Kidney epithelial cell (primary cell): ENCODE measurements at regions not wholly inside any gene's neighbourhood (a gene's known extent, or its start where the extent isn't known, plus 50 kb on each side); places are given as distances from the start of the nearest gene placed in this dataset.

Source experiments
- DNase-seq: peaks from one replicate; pipeline ENCODE4 v3.0.0-alpha.2; 2010; ENCODE audit warnings: low read depth
- H3K27me3 ChIP-seq: 2 replicates; pipeline ENCODE4 v1.6.0; 2011; ENCODE audit warnings: low read length; ENCODE audit not compliant: control insufficient read depth, insufficient read depth
- H3K36me3 ChIP-seq: 2 replicates; pipeline ENCODE4 v1.5.1; 2011; ENCODE audit warnings: low read length; ENCODE audit not compliant: control insufficient read depth, insufficient read depth
- H3K4me3 ChIP-seq: 2 replicates; pipeline ENCODE4 v1.5.1; 2011; ENCODE audit warnings: low read depth, mild to moderate bottlenecking, control low read depth, low read length
- TF ChIP-seq, protein P1 (sequence below): IDR thresholded peaks from 2 replicates; pipeline ENCODE4 v1.5.1; 2011; ENCODE audit warnings: mild to moderate bottlenecking, moderate library complexity, low read length, control low read depth, inconsistent platforms; ENCODE audit not compliant: insufficient read depth, poor library complexity, severe bottlenecking

DNA sequence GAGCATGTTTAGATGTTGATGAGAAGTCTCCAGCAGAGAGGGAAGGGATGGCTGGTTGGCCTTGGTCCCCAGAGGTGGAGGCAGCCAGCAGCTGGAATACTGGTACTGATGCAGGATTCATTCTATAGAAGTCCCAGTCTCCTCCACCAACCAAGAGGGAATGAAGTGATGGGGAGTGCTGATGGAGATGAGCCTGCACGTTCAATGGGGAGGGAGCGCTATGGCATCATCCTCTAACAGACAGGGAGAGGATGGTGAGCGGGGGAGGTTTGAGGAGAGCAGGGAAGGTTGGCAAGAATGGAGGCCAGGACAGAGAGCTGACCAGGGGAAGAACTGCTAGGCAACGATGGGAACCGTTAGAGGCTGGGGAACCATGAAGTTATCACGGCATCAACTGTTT is 159.8 kb upstream of the MVB12B start:
- Histone ChIP-seq H3K27me3 (no peaks in the 10 kb centered on the region), H3K36me3 (no peaks in the 10 kb centered on the region), H3K4me3 (no peak overlapping the region)
- DNase-seq = no peak
- TF ChIP-seq, protein P1, sequence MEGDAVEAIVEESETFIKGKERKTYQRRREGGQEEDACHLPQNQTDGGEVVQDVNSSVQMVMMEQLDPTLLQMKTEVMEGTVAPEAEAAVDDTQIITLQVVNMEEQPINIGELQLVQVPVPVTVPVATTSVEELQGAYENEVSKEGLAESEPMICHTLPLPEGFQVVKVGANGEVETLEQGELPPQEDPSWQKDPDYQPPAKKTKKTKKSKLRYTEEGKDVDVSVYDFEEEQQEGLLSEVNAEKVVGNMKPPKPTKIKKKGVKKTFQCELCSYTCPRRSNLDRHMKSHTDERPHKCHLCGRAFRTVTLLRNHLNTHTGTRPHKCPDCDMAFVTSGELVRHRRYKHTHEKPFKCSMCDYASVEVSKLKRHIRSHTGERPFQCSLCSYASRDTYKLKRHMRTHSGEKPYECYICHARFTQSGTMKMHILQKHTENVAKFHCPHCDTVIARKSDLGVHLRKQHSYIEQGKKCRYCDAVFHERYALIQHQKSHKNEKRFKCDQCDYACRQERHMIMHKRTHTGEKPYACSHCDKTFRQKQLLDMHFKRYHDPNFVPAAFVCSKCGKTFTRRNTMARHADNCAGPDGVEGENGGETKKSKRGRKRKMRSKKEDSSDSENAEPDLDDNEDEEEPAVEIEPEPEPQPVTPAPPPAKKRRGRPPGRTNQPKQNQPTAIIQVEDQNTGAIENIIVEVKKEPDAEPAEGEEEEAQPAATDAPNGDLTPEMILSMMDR = no peak

DNA sequence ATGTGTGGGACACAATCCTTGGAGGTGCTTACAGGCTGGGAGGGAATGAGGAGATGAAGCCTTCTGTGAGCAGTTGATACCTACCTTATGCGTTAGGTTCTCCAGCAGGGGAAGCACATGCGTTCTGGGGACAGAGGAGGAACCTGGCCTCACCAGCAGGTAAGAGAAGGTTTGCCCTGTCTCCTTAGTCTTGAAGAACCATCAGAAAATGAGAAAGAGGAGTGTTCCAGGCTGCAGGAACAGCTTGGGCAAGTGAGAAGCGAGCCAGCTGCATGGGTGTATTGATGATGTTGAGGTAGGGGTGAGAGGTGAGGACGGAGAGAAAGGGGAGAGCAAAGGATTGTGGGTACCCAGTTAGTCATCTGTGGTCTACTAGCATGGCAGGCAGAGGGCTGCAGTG is 156.9 kb upstream of the MVB12B start:
- H3K36me3 ChIP-seq = no peaks in the 10 kb centered on the region
- no peak for DNase-seq
- H3K27me3 ChIP-seq = no peaks in the 10 kb centered on the region
- TF ChIP-seq, protein P1 = no peak
- no peak overlapping the region for H3K4me3 ChIP-seq

DNA sequence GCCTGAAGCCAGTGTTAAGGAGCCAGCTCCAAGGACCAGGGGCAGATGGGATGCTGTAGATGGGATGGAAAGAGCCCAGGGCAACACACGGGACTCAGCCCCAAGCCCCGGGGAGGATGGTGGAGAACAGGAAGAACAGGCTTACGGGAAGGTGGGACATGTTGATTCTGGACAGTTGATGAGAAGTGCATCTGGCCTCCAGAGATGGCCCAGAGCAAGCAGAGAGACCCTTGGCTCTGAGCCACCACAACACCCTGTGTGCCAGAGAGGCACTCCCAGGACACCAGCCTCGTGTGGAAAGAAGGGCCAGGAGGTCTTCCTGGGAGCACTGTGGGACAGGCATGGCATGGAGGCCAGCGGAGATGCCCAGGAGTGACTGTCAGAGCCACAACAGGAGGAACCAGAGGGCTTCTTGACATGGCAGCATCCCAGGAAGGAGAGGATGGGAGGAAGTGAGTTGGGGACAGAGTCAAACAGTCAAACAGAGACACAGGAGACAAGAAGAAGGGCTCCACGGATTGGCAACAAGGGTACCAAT is 156.3 kb upstream of the MVB12B start:
- TF ChIP-seq, protein P1 = no peak
- H3K36me3 ChIP-seq = no peaks in the 10 kb centered on the region
- H3K4me3 ChIP-seq = no peak overlapping the region
- DNase-seq = no peak
- no peaks in the 10 kb centered on the region for H3K27me3 ChIP-seq

DNA sequence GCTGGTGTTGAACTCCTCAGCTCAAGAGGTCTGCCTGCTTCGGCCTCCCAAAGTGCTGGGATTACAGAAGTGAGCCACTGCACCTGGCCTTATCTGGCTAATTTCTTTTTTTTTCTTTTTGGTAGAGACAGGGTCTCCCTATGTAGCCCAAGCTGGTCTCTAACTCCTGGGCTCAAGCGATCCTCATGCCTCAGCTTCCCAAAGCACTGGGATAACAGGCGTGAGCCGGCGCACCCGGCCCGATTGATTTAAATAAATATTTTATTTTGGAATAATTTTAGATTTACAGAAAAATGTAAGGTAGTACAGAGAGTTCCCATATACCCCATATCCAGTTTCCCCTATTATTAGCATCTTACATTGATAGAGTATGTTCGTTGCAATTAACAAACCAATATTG is 155.0 kb upstream of the MVB12B start:
- no peak for DNase-seq
- Histone ChIP-seq H3K36me3 (no peaks in the 10 kb centered on the region), H3K27me3 (no peaks in the 10 kb centered on the region), H3K4me3 (no peak overlapping the region)
- TF ChIP-seq, protein P1 = no peak

DNA sequence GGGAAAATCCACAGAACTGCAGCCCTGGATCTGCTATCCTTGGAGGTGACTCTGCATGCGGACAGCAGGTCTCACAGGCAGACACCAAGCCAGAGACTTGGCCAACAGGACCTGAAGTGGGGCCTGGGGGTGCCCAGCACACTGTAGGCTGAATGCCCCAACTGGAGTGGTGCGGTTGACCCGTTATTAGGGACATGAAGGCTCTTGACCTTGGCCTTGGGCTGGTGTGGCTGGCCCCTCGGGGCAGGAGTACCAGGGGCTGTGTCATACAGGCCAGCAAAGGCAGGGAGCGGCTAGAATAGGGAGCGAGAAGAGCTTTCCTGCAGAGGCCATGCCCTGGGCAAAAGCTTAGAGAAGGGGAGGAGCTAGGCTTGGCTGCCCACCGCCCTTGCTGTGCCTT is 153.2 kb upstream of the MVB12B start:
- Histone ChIP-seq H3K4me3 (no peak overlapping the region), H3K36me3 (no peaks in the 10 kb centered on the region), H3K27me3 (no peaks in the 10 kb centered on the region)
- TF ChIP-seq, protein P1 = no peak
- DNase-seq = no peak

DNA sequence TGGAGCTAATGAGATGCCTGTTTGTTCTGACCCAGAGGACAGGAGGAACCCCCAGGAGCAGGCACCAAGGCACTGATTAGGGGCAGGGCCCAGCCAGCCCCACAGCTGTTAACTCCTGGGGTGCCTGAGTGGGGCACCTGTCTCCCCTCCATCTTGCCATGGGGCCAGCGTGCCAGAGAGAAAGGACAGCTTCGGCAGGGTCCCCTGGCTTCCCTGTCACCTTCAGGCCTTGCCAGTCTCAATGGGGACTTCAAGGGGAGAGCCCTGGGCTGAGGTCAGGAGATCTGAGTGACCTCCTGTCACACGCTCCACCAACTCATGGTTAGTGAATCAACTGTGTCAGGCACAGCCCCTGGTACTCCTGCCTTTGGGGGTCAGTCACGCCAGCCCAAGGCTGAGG is 152.7 kb upstream of the MVB12B start:
- TF ChIP-seq, protein P1 = no peak
- no peak for DNase-seq
- no peak overlapping the region for H3K4me3 ChIP-seq
- no peaks in the 10 kb centered on the region for H3K36me3 ChIP-seq
- no peaks in the 10 kb centered on the region for H3K27me3 ChIP-seq
